NK-92 (cell line): ENCODE measurements at regions not wholly inside any gene's neighbourhood (a gene's known extent, or its start where the extent isn't known, plus 50 kb on each side); places are given as distances from the start of the nearest gene placed in this dataset.

Source experiments
- DNase-seq: peaks from one replicate; lab custom pipeline; 2025; ENCODE audit not compliant: unreplicated experiment; lab: John Stamatoyannopoulos, UW

GRCh38 chr1:14296795-14297194 is 301.7 kb upstream of the KAZN start:
- no peak for DNase-seq

- DNase-seq: no peak
These were observed 301.1 kb upstream of the KAZN start for GRCh38 chr1:14297356-14297755.

GRCh38 chr1:14298806-14299205 is 299.7 kb upstream of the KAZN start:
- no peak for DNase-seq

- DNase-seq: no peak
These were observed 297.3 kb upstream of the KAZN start for GRCh38 chr1:14300991-14301703.

GRCh38 chr1:14301704-14302024 is 296.8 kb upstream of the KAZN start:
- DNase-seq: no peak

DNA sequence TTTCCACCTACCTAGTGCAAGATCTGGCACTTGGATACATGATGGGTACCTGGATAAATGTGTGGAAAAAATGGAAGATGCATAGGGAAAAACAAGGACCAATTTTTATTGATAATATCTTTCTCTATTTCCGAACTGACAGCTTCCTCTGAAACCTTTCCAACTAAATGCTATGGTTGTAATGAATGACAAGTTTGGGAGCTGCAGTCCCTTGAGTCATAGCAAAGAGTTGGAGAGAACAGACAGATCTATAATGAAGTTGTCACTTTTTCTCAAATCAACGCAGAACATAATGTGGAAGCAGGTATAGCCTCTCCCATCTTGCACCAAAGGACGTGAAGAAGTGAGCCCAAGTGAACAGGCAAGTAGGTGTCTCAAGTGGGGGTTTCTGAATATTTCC is 296.5 kb upstream of the KAZN start:
- no peak for DNase-seq

DNA sequence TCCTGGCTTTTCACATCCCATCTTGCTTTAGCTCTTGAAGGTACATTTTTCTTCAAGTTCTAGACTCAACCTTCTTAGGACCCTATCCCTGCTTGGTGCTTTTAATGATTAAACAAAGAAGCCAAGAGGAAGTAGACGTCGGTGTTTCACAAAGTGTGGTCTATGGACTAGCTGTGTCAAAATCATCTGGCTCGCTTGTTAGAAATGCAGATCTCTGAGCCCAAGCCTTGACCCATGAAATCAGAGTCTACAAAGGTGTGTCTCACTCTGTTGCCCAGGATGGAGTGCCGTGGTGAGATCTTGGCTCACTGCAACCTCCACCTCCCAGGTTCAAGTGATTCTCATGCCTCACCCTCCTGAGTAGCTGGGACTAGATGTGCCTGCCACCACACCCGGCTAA is 295.5 kb upstream of the KAZN start:
- no peak for DNase-seq

GRCh38 chr1:14304381-14304865 is 294.1 kb upstream of the KAZN start:
- DNase-seq: no peak

- DNase-seq: no peak
These were observed 290.0 kb upstream of the KAZN start for GRCh38 chr1:14308460-14308859.

DNA sequence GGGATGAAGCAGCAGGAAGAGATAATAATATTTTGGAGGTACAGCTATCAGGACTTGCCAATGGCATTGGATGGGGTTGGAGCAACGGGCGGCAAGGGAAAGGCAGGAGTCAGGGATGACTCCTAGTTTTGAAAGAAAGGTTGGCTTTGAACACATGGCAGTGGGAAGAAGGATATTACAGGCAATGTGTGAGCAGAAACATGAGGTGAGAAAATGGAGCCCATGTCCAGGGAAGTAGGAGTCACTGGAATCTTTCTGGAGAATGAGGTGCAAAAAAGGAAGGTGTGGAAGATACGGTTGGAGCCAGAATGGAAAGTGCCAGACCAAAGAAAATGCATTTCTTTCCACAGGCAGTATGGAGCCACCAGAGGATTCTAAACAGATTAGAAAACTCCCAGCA is 288.5 kb upstream of the KAZN start:
- DNase-seq: no peak

DNA sequence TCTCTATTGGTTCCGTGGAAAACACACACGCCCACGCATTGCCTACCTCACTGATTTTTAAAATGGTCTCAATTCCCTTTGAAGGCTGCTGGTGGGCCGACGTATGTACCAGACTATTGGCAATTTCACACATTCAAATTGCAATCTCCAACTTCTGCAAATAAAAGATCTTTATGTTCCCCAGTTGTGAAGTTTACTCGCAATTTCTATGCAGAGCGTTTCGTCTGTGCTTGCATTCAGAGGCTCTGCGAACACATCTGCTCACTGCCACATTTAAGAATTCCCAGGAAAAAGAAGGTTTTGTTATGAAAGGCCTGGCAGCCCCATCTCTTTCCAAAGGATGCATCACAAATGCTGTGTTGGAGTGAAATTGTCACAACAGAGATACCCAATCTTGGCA is 288.0 kb upstream of the KAZN start:
- DNase-seq: no peak

GRCh38 chr1:14313731-14314431 is 284.6 kb upstream of the KAZN start:
- DNase-seq: no peak

GRCh38 chr1:14318830-14319229 is 279.7 kb upstream of the KAZN start:
- no peak for DNase-seq

GRCh38 chr1:14320518-14320917 is 278.0 kb upstream of the KAZN start:
- no peak for DNase-seq

DNA sequence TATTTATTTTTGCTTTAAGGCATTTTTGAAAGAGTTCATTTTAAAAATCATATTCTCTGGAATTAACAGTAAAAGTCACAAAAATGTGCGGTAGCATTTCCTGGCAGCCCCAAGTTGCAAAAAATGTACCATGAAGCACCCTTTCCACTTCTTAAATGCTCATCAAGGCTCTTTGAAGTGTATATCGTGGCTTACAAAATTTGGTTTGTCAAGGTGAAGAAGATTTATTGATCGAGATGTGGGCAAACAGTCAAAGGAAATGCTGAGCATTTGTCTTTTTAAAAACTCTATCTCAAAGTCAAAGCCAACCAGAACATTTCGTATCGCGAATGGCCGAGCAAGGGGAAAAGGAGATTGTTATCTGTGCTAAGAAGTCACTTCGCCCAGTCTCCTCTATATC is 277.5 kb upstream of the KAZN start:
- no peak for DNase-seq

DNA sequence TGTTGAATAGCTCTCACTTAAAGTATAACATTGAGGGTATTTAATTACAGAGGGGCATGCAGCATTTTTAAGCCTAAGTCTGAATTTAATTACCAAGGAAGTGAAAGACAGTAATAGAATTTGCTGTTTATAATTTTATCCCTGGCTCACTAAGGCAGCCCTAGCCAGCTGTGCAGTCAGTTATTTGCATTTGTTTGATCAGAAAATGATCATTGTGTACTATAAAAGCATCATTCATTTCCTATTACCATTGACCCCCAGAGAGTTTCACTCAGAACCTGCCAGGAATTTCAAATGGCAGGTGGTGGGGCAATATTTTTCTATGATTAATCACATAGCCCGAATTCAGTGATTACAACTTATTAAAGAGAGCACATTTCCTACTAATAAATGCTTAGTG is 277.1 kb upstream of the KAZN start:
- no peak for DNase-seq

DNA sequence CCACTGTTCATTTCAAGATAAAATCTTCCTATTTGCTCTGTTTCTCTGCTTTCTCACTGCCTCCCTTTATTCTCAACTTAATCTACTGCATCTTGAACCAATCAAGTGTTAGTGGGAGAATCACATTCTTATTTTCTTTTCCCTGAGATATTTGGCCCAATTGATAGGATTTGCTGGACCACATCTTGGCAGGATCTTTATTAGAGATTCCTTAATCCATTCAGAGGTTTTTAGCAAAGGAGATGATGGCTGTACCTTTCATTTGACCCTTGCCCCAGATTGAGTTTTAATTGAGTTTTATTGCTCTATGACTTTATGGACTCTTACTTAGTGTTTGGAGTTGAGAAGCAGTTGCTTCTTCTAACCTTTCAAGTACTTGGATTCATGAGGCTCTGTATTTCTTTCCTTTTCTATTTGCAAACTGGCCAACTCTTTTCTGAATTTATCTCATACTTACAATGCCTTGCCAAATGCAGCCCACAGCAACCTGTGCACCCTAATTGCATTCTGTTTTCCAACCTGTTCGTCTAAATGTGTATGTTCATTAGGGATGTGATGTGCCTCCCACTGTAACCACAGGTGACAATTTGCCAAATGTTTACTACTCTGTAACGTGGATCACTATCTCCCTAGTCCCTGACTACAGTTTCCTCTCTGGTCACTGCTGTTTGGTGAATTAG is 274.8 kb upstream of the KAZN start:
- DNase-seq: no peak

DNA sequence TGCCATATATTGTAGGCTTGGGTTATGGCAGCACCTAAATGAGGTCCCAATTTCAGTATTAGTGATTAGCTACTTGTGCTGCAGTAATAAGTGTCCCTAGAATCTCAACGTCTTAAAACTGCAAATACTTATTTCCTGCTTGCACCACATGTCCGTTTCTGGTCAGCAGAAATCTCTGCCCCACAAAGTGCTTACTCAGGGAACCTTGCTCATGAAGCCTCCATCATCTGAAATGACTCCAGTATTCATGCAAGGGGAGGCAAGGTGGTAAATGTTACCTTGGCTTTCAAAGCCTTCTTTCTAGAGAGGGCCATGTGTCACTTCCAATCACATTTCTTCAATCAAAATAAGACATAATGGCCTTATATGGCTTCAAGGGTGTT is 274.2 kb upstream of the KAZN start:
- no peak for DNase-seq

GRCh38 chr1:14326857-14327256 is 271.6 kb upstream of the KAZN start:
- DNase-seq: no peak

DNA sequence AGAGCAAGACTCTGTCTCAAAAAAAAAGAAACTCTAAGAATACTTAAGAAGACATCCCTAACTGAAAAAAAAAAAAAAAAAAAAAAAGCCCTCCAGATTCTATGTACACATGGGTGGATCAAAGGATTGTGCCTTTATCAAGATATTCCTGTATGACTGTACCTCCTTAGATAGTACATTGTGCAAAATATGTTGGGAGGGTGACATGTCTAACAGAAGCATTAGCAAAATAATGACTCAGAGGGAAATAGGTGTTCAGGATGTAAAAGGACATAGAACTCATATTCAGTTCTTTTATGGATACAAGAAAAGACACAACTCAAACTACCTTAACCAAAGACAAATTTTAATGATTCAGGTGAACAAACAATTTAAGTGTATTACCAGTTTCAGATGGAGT is 269.8 kb upstream of the KAZN start:
- no peak for DNase-seq

DNA sequence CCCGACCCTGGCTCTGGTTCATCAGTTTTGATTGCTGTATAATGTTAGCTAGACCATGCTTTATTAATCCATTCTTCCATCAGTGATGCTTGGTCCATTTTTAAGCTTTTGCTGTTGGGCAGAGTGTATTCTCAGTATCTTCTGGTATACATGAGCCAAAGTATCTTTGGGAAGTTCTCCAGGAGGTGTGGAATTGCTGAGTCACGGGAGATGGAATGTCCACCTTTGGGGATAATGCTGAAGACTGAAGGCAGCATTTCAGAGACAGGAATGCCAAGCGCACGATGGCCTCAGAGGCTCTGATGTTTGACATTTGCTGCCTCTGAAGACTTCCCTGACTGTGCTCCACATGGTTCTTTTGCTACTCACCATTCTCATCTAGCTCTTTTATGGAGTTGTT is 266.3 kb upstream of the KAZN start:
- DNase-seq: no peak
